ENCODE measurements at regions not wholly inside any gene's neighbourhood (a gene's known extent, or its start where the extent isn't known, plus 50 kb on each side); places are given as distances from the start of the nearest gene placed in this dataset.
"Not testable (repeated sequence)": the region's sequence is repeated elsewhere in the genome, so short reads cannot be mapped to it uniquely, and the experiment has no call there.

- no peak for DNase-seq (ENCODE audit: extremely low spot score)
- no peak overlapping the region for H3K27ac ChIP-seq (ENCODE audit: low read depth)
These were observed 118.6 kb downstream of the CRLF2 start for GRCh38 chrX:1093586-1094421.

GRCh38 chrX:1093121-1093520 lies 119.3 kb downstream of the CRLF2 start:
- Histone ChIP-seq H3K36me3 (ENCODE audit: insufficient read depth) (no peaks in the 10 kb centered on the region), H3K4me1 (ENCODE audit: insufficient read depth) (no peaks in the 10 kb centered on the region), H3K4me3 (ENCODE audit: low read depth, low read length) (no peak overlapping the region), H3K27ac (ENCODE audit: low read depth) (no peak overlapping the region)
- WGBS, result 13% methylated on average over 14 of the region's 14 CpGs
- no peak for DNase-seq (ENCODE audit: extremely low spot score)

More at GRCh38 chrX:1093586-1094421, 118.6 kb downstream of the CRLF2 start:
- H3K4me3 ChIP-seq (ENCODE audit: low read depth, low read length), result no peak overlapping the region
- 25% methylated on average over 26 of the region's 26 CpGs for WGBS
- no peaks in the 10 kb centered on the region for H3K4me1 ChIP-seq (ENCODE audit: insufficient read depth)
- H3K36me3 ChIP-seq (ENCODE audit: insufficient read depth), result no peaks in the 10 kb centered on the region

GRCh38 chrX:1086444-1087409 lies 125.7 kb downstream of the CRLF2 start:
- DNase-seq (ENCODE audit: extremely low spot score), result no peak
- WGBS, result 68% methylated on average over 9 of the region's 9 CpGs
- Histone ChIP-seq H3K36me3 (ENCODE audit: insufficient read depth) (no peaks in the 10 kb centered on the region), H3K27ac (ENCODE audit: low read depth) (no peak overlapping the region), H3K4me1 (ENCODE audit: insufficient read depth) (no peaks in the 10 kb centered on the region), H3K4me3 (ENCODE audit: low read depth, low read length) (no peak overlapping the region)

- WGBS, result 84% methylated on average over 2 of the region's 2 CpGs
- H3K4me3 ChIP-seq (ENCODE audit: low read depth, low read length); H3K27ac ChIP-seq (ENCODE audit: low read depth); DNase-seq (ENCODE audit: extremely low spot score); H3K36me3 ChIP-seq (ENCODE audit: insufficient read depth); H3K4me1 ChIP-seq (ENCODE audit: insufficient read depth): not testable (repeated sequence)
These were observed 126.6 kb downstream of the CRLF2 start for GRCh38 chrX:1085871-1086270.

GRCh38 chrX:1084689-1085088 lies 127.8 kb downstream of the CRLF2 start:
- Histone ChIP-seq H3K4me3 (ENCODE audit: low read depth, low read length) (no peak overlapping the region), H3K36me3 (ENCODE audit: insufficient read depth) (no peaks in the 10 kb centered on the region), H3K27ac (ENCODE audit: low read depth) (no peak overlapping the region), H3K4me1 (ENCODE audit: insufficient read depth) (no peaks in the 10 kb centered on the region)
- DNase-seq (ENCODE audit: extremely low spot score), result no peak
- WGBS, result 71% methylated on average over 6 of the region's 6 CpGs

GRCh38 chrX:1076871-1077651 lies 135.4 kb downstream of the CRLF2 start:
- Histone ChIP-seq H3K4me1 (ENCODE audit: insufficient read depth) (no peaks in the 10 kb centered on the region), H3K27ac (ENCODE audit: low read depth) (no peak overlapping the region), H3K4me3 (ENCODE audit: low read depth, low read length) (no peak overlapping the region), H3K36me3 (ENCODE audit: insufficient read depth) (no peaks in the 10 kb centered on the region)
- WGBS, result 39% methylated on average over 29 of the region's 29 CpGs
- no peak for DNase-seq (ENCODE audit: extremely low spot score)

- Histone ChIP-seq H3K27ac (ENCODE audit: low read depth) (no peak overlapping the region), H3K4me3 (ENCODE audit: low read depth, low read length) (no peak overlapping the region), H3K4me1 (ENCODE audit: insufficient read depth) (no peaks in the 10 kb centered on the region), H3K36me3 (ENCODE audit: insufficient read depth) (no peaks in the 10 kb centered on the region)
- DNase-seq (ENCODE audit: extremely low spot score), result no peak
- WGBS, result 93% methylated on average over 7 of the region's 7 CpGs
These were observed 136.7 kb downstream of the CRLF2 start for GRCh38 chrX:1075741-1076140.

GRCh38 chrX:1075156-1075555 lies 137.3 kb downstream of the CRLF2 start:
- WGBS, result 87% methylated on average over 7 of the region's 7 CpGs
- H3K4me3 ChIP-seq (ENCODE audit: low read depth, low read length), result no peak overlapping the region
- no peaks in the 10 kb centered on the region for H3K36me3 ChIP-seq (ENCODE audit: insufficient read depth)
- no peaks in the 10 kb centered on the region for H3K4me1 ChIP-seq (ENCODE audit: insufficient read depth)
- no peak overlapping the region for H3K27ac ChIP-seq (ENCODE audit: low read depth)
- no peak for DNase-seq (ENCODE audit: extremely low spot score)

- H3K27ac ChIP-seq (ENCODE audit: low read depth), result no peak overlapping the region
- no peaks in the 10 kb centered on the region for H3K4me1 ChIP-seq (ENCODE audit: insufficient read depth)
- no peak overlapping the region for H3K4me3 ChIP-seq (ENCODE audit: low read depth, low read length)
- no peak for DNase-seq (ENCODE audit: extremely low spot score)
- H3K36me3 ChIP-seq (ENCODE audit: insufficient read depth), result no peaks in the 10 kb centered on the region
- WGBS, result 86% methylated on average over 8 of the region's 8 CpGs
These were observed 137.7 kb downstream of the CRLF2 start for GRCh38 chrX:1074755-1075154.

GRCh38 chrX:1074172-1074571 lies 138.3 kb downstream of the CRLF2 start:
- Histone ChIP-seq H3K36me3 (ENCODE audit: insufficient read depth) (no peaks in the 10 kb centered on the region), H3K4me3 (ENCODE audit: low read depth, low read length) (no peak overlapping the region), H3K4me1 (ENCODE audit: insufficient read depth) (no peaks in the 10 kb centered on the region), H3K27ac (ENCODE audit: low read depth) (no peak overlapping the region)
- DNase-seq (ENCODE audit: extremely low spot score), result no peak
- WGBS, result 89% methylated on average over 3 of the region's 3 CpGs

GRCh38 chrX:1072637-1073377 lies 139.6 kb downstream of the CRLF2 start:
- Histone ChIP-seq H3K4me1 (ENCODE audit: insufficient read depth) (no peaks in the 10 kb centered on the region), H3K36me3 (ENCODE audit: insufficient read depth) (no peaks in the 10 kb centered on the region), H3K4me3 (ENCODE audit: low read depth, low read length) (no peak overlapping the region), H3K27ac (ENCODE audit: low read depth) (no peak overlapping the region)
- no peak for DNase-seq (ENCODE audit: extremely low spot score)
- 74% methylated on average over 24 of the region's 24 CpGs for whole genome bisulfite sequencing

- H3K36me3 ChIP-seq (ENCODE audit: insufficient read depth), result no peaks in the 10 kb centered on the region
- no peak overlapping the region for H3K27ac ChIP-seq (ENCODE audit: low read depth)
- no peak overlapping the region for H3K4me3 ChIP-seq (ENCODE audit: low read depth, low read length)
- no peak for DNase-seq (ENCODE audit: extremely low spot score)
- no peaks in the 10 kb centered on the region for H3K4me1 ChIP-seq (ENCODE audit: insufficient read depth)
- WGBS, result 86% methylated on average over 9 of the region's 9 CpGs
These were observed 141.1 kb downstream of the CRLF2 start for GRCh38 chrX:1071351-1071750.

- WGBS, result 77% methylated on average over 8 of the region's 8 CpGs
- Histone ChIP-seq H3K4me1 (ENCODE audit: insufficient read depth) (no peaks in the 10 kb centered on the region), H3K36me3 (ENCODE audit: insufficient read depth) (no peaks in the 10 kb centered on the region), H3K27ac (ENCODE audit: low read depth) (no peak overlapping the region), H3K4me3 (ENCODE audit: low read depth, low read length) (no peak overlapping the region)
- no peak for DNase-seq (ENCODE audit: extremely low spot score)
These were observed 150.1 kb downstream of the CRLF2 start for GRCh38 chrX:1062351-1062750.

Measured in urinary bladder (tissue), 3 donors.